HUES6 (cell line): ENCODE measurements at regions not wholly inside any gene's neighbourhood (a gene's known extent, or its start where the extent isn't known, plus 50 kb on each side); places are given as distances from the start of the nearest gene placed in this dataset.

ENCODE experiments used
- H3K27ac ChIP-seq: 2 replicates; pipeline ENCODE4 v1.7.0; 2013; ENCODE audit warnings: low read depth, mild to moderate bottlenecking, low read length, inconsistent platforms
- H3K27me3 ChIP-seq: 2 replicates; pipeline ENCODE4 v1.6.1; 2013; ENCODE audit warnings: low read length; ENCODE audit not compliant: control insufficient read depth, insufficient read depth
- H3K36me3 ChIP-seq: 2 replicates; pipeline ENCODE4 v1.6.1; 2013; ENCODE audit warnings: low read length; ENCODE audit not compliant: control insufficient read depth, insufficient read depth
- H3K4me1 ChIP-seq: 2 replicates; pipeline ENCODE4 v1.6.1; 2013; ENCODE audit warnings: low read length; ENCODE audit not compliant: control insufficient read depth, insufficient read depth
- H3K4me3 ChIP-seq: 2 replicates; pipeline ENCODE4 v1.5.1; 2013; ENCODE audit warnings: low read depth, low read length
- H3K9ac ChIP-seq: one replicate; pipeline ENCODE4 v1.6.1; 2013; ENCODE audit warnings: mild to moderate bottlenecking, low read length
- H3K9me3 ChIP-seq: 2 replicates; pipeline ENCODE4 v1.6.1; 2013; ENCODE audit warnings: low read depth, low read length; ENCODE audit not compliant: control insufficient read depth, insufficient read depth

- Histone ChIP-seq H3K4me3 (no peak overlapping the region), H3K9me3 (peaks cover 18% of the 10 kb centered on the region), H3K9ac (no peak overlapping the region), H3K27me3 (no peaks in the 10 kb centered on the region), H3K27ac (no peak overlapping the region), H3K4me1 (no peaks in the 10 kb centered on the region), H3K36me3 (no peaks in the 10 kb centered on the region)
These were observed 117.7 kb upstream of the WSCD1 start for GRCh38 chr17:5952518-5952917.

DNA sequence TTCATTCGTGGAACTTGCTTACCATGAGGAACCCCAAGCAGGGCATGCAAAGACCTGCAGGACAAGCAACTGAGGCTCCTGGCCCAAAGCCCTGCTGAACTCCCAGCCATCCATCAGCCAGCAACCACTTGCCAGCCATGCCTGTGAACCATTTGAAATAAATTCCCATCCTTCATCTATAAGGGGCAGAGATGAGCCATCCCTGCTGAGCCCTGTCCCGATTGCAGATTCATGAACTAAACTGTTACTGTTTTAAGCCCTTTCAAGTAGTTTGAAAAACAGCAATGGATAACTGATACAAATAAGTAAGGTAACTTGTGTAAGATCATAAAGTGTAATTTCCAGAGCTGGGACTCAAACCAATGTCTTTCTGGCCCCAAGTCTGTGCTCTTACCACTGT is 114.4 kb upstream of the WSCD1 start:
- peaks cover 18% of the 10 kb centered on the region for H3K9me3 ChIP-seq
- no peaks in the 10 kb centered on the region for H3K27me3 ChIP-seq
- H3K27ac ChIP-seq, result no peak overlapping the region
- no peaks in the 10 kb centered on the region for H3K36me3 ChIP-seq
- peaks cover 5% of the 10 kb centered on the region; the same call in 1 of the 2 replicates for H3K4me1 ChIP-seq
- H3K4me3 ChIP-seq, result no peak overlapping the region
- H3K9ac ChIP-seq, result no peak overlapping the region

DNA sequence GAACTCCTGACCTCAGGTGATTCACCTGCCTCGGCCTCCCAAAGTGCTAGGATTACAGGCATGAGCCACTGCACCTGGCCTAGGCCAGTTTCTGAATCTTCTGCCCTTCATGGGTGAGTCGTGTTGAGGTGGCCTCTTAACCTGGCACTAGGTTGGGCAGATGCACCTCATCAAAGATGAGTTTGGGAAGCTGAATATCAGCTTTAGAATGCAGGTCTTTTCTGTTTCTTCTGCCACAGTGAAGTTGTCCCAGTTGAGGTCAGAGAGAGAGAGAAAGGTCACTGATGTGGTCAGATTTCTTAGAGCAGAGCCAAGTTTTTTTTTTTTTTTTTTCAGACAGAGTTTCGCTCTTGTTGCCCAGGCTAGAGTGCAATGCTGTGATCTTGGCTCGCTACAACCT is 111.3 kb upstream of the WSCD1 start:
- Histone ChIP-seq H3K4me1 (peaks cover 5% of the 10 kb centered on the region; the same call in 1 of the 2 replicates), H3K27ac (no peak overlapping the region), H3K4me3 (no peak overlapping the region), H3K27me3 (no peaks in the 10 kb centered on the region), H3K9me3 (peaks cover 18% of the 10 kb centered on the region), H3K9ac (no peak overlapping the region), H3K36me3 (no peaks in the 10 kb centered on the region)

DNA sequence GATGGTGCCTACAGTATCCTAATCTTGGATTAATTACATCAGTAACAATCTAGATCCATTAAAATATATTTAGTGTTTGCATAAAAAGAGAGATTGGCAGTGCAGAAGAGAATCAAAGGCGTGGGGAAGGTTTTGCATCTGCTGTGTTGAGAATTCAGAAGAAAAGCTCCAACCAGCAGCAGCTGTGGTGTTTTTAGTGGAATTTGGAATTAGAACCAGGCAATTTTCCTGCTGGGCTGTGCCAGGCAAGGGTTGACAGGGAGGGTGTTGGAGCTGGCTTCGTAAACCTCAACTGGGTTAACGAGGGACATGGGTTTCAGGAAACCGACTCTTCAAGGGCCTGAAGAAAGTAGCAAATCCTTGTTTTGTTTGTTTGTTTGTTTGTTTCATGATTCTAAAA is 107.8 kb upstream of the WSCD1 start:
- Histone ChIP-seq H3K4me1 (peaks cover 5% of the 10 kb centered on the region; the same call in 1 of the 2 replicates), H3K27ac (no peak overlapping the region), H3K9me3 (no peaks in the 10 kb centered on the region), H3K27me3 (no peaks in the 10 kb centered on the region), H3K9ac (no peak overlapping the region), H3K36me3 (no peaks in the 10 kb centered on the region), H3K4me3 (no peak overlapping the region)

DNA sequence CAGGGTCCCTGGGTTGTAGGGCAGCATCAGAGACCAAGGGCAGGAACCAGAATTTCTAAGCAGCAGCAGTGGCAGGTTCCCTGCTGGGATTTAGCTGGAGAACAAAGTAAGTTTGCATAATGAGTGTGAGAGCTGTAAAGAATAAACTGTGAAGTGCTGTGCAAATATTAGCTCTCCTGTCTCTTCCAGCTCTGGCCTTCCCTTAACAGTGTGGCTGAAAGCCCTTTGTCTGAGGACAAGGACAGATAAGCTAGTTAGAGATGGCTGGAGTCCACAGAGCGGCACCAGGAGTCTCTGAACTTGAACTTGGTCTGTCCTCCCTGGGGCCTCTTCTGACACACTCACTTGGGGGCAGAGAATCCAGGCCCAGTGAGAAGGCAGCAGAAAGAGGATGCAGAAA is 98.2 kb upstream of the WSCD1 start:
- H3K36me3 ChIP-seq, result no peaks in the 10 kb centered on the region
- peaks cover 13% of the 10 kb centered on the region for H3K9me3 ChIP-seq
- H3K4me1 ChIP-seq, result no peaks in the 10 kb centered on the region
- H3K27me3 ChIP-seq, result peaks cover 4% of the 10 kb centered on the region; the same call in 1 of the 2 replicates
- H3K27ac ChIP-seq, result no peak overlapping the region
- H3K4me3 ChIP-seq, result no peak overlapping the region
- H3K9ac ChIP-seq, result no peak overlapping the region

- peaks cover 13% of the 10 kb centered on the region for H3K9me3 ChIP-seq
- H3K4me3 ChIP-seq, result no peak overlapping the region
- no peak overlapping the region for H3K9ac ChIP-seq
- H3K27me3 ChIP-seq, result peaks cover 4% of the 10 kb centered on the region; the same call in 1 of the 2 replicates
- H3K4me1 ChIP-seq, result no peaks in the 10 kb centered on the region
- no peak overlapping the region for H3K27ac ChIP-seq
- H3K36me3 ChIP-seq, result no peaks in the 10 kb centered on the region
These were observed 96.8 kb upstream of the WSCD1 start for GRCh38 chr17:5973410-5973809.

DNA sequence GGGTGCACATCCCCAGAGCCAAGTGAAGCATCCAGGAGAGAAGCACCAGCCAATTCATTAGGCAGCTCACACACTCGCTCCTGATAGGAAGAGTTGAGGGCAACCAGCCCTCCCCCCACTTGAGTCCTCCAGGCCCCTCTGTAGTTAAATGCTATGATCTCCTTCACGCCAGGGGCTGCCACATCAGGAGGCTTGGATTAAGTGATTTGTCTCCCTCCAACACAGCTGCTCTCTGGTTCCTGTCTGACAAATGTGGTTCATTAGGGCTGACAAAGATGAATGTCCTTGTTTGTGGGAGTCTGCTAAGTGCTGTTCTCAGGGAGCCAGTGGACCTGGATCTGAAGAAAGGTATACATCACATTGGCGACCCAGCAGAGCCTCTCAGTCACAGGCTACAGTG is 94.5 kb upstream of the WSCD1 start:
- Histone ChIP-seq H3K9me3 (peaks cover 13% of the 10 kb centered on the region), H3K9ac (no peak overlapping the region), H3K27ac (no peak overlapping the region), H3K4me3 (no peak overlapping the region), H3K36me3 (no peaks in the 10 kb centered on the region), H3K27me3 (peaks cover 4% of the 10 kb centered on the region; the same call in 1 of the 2 replicates), H3K4me1 (no peaks in the 10 kb centered on the region)

DNA sequence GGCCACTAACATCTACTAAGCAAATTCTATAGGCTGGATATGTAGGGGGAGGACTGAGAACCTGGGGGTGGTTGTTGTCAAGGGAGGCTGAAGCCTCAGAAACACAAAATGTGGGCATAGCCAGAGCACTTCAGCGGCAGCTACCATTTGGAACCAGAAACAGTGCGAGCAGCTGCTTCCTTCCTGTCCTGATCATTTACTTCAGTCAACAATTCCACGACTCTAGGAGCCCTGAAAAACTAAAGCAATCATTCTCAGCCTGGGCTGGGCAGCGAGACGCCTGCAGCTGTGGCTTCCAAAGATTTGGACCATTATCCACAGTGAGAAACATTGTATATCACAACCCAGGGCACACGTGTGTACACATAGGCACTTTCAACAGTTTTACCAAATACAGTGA is 93.9 kb upstream of the WSCD1 start:
- Histone ChIP-seq H3K27ac (no peak overlapping the region), H3K36me3 (no peaks in the 10 kb centered on the region), H3K4me3 (no peak overlapping the region), H3K9ac (no peak overlapping the region), H3K27me3 (peaks cover 4% of the 10 kb centered on the region; the same call in 1 of the 2 replicates), H3K9me3 (peaks cover 13% of the 10 kb centered on the region), H3K4me1 (no peaks in the 10 kb centered on the region)

DNA sequence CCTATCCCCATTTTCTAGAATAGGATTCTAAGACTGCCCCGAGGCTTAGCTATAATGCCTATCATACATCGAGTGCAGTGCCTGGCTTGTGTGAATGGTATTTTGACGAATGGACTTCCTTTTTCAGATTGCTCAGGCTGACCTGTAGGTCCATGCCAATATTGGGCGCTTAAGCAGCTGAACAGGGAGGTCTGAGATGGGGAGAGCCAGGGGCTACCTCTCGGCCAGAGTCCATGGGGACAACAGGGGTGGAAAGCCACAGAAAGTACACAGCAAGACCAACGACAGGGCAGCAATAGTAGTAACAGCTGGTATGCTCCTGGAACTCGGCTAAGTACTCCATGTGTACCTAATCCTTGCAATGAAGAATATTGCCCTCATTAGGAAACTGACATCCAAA is 91.7 kb upstream of the WSCD1 start:
- no peak overlapping the region for H3K4me3 ChIP-seq
- H3K36me3 ChIP-seq, result no peaks in the 10 kb centered on the region
- H3K9ac ChIP-seq, result no peak overlapping the region

DNA sequence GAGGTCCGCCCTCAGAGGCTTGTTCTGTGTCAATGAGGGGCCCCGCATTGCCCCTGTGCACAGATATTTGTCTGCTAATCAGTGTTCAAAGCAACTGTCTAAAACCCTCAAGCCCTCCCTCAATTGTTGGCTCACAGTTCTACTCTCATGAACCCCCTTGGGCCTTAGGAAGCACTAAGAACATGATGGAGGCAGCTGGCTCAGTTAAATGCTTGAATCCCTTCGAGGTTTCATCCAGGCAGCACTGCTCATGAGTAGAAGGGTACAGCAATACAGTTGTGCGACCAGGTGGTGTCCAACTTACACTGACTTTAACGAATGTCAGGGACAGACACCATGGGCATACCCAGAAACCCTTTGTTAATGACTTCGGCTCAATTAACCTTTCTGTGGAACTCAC is 89.2 kb upstream of the WSCD1 start:
- Histone ChIP-seq H3K9me3 (no peaks in the 10 kb centered on the region; the same call in 1 of the 2 replicates), H3K9ac (no peak overlapping the region), H3K27ac (no peak overlapping the region), H3K36me3 (no peaks in the 10 kb centered on the region), H3K4me3 (no peak overlapping the region), H3K27me3 (peaks cover 1% of the 10 kb centered on the region; the same call in 1 of the 2 replicates), H3K4me1 (no peaks in the 10 kb centered on the region)

More for the DNA sequence above, 91.7 kb upstream of the WSCD1 start:
- H3K27ac ChIP-seq, result no peak overlapping the region
- H3K4me1 ChIP-seq, result no peaks in the 10 kb centered on the region
- H3K9me3 ChIP-seq, result peaks cover 3% of the 10 kb centered on the region
- H3K27me3 ChIP-seq, result peaks cover 4% of the 10 kb centered on the region; the same call in 1 of the 2 replicates

DNA sequence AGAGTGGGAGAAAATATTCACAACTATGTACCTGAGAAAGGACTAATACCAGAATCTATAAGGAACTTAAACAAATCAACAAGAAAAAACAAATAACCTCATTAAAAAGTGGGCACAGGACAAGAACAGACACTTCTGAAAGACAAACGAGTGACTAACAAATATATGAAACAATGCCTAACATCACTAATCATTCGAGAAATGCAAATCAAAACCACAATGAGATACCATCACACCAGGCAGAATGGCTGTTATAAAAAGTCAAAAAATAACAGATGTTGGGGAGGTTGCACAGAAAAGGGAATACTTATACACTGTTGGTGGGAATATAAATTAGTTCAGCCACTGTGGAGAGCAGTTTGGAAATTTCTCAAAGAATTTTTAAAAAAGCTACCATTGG is 83.5 kb upstream of the WSCD1 start:
- no peak overlapping the region for H3K27ac ChIP-seq
- no peak overlapping the region for H3K4me3 ChIP-seq
- no peaks in the 10 kb centered on the region for H3K27me3 ChIP-seq
- no peaks in the 10 kb centered on the region for H3K36me3 ChIP-seq
- no peaks in the 10 kb centered on the region for H3K9me3 ChIP-seq
- no peaks in the 10 kb centered on the region for H3K4me1 ChIP-seq
- H3K9ac ChIP-seq, result no peak overlapping the region

DNA sequence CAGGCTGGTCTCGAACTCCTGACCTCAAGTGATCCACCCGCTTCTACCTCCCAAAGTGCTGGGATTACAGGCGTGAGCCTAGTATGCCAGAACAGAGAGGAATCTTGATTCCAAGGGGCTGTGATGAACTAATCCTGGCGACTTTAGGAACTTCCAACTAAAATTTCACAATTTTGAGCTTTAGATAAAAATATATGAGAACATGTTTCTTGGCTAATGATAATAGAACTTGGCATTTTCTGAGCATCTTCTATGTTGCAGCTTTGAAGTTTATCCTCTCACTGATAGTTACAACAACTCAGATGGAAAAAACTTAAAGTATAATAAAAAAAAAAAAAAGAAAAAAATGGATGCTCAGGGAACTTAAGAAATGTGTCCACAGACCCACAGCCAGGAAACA is 69.8 kb upstream of the WSCD1 start:
- H3K27ac ChIP-seq, result no peak overlapping the region
- H3K4me3 ChIP-seq, result no peak overlapping the region
- no peaks in the 10 kb centered on the region for H3K36me3 ChIP-seq
- H3K9ac ChIP-seq, result no peak overlapping the region
- H3K9me3 ChIP-seq, result no peaks in the 10 kb centered on the region; the same call in 1 of the 2 replicates
- no peaks in the 10 kb centered on the region for H3K4me1 ChIP-seq
- H3K27me3 ChIP-seq, result no peaks in the 10 kb centered on the region
